OCI-LY7 (cell line): ENCODE measurements at regions not wholly inside any gene's neighbourhood (a gene's known extent, or its start where the extent isn't known, plus 50 kb on each side); places are given as distances from the start of the nearest gene placed in this dataset.

Experiments used
- BruUV-seq: library from RNA; stranded (reverse); fragments of 400-500 nt; replicated peaks from 2 replicates; lab custom pipeline; 2021; lab: Mats Ljungman, UMichigan
- CTCF ChIA-PET: fragments of 300-600 bp; sonication (Branson Sonifier 250); formaldehyde crosslinking; loops from one replicate; lab custom pipeline; 2022; ENCODE audit warnings: antibody characterized with exemption; ENCODE audit not compliant: unreplicated experiment; lab: Charles Lee
- POLR2A ChIA-PET: fragments of 300-600 bp; sonication (Branson Sonifier 250); formaldehyde crosslinking; loops from one replicate; lab custom pipeline; 2022; ENCODE audit warnings: antibody characterized with exemption; lab: Charles Lee
- DNase-seq: peaks from one replicate; pipeline ENCODE4 v3.0.0-alpha.2; 2015; ENCODE audit warnings: low spot score
- H2AFZ ChIP-seq: fragments of 200-600 bp; sonication (generic), shearing (Covaris generic); 2 replicates; pipeline ENCODE4 v1.6.1; 2014; ENCODE audit warnings: mild to moderate bottlenecking, antibody characterized with exemption, low read length, moderate library complexity
- H3K27ac ChIP-seq: fragments of 200-600 bp; sonication (generic); 2 replicates; pipeline ENCODE4 v1.5.1; 2014; ENCODE audit warnings: mixed run types, low read depth, mild to moderate bottlenecking, moderate library complexity, low read length, inconsistent platforms; ENCODE audit not compliant: poor library complexity, severe bottlenecking
- H3K36me3 ChIP-seq: fragments of 200-600 bp; sonication (generic); 2 replicates; pipeline ENCODE4 v1.6.1; 2014; ENCODE audit warnings: mild to moderate bottlenecking, antibody characterized with exemption, low read length, moderate library complexity, mixed read lengths; ENCODE audit not compliant: insufficient read depth
- H3K4me1 ChIP-seq: fragments of 200-600 bp; sonication (generic); 2 replicates; pipeline ENCODE4 v1.5.1; 2014; ENCODE audit warnings: mild to moderate bottlenecking, low read length; ENCODE audit not compliant: insufficient read depth, poor library complexity, severe bottlenecking
- H3K4me2 ChIP-seq: fragments of 200-600 bp; sonication (generic); 2 replicates; pipeline ENCODE4 v1.6.1; 2014; ENCODE audit warnings: mild to moderate bottlenecking, low read length
- H3K4me3 ChIP-seq: fragments of 200-600 bp; sonication (generic); 2 replicates; pipeline ENCODE4 v1.5.1; 2014; ENCODE audit warnings: mild to moderate bottlenecking, low read depth, low read length; ENCODE audit not compliant: poor library complexity, severe bottlenecking
- H3K79me2 ChIP-seq: fragments of 200-600 bp; sonication (generic); 2 replicates; pipeline ENCODE4 v1.6.1; 2016; ENCODE audit warnings: low read depth, mild to moderate bottlenecking, low read length, moderate library complexity, mixed read lengths; ENCODE audit not compliant: insufficient read depth
- H3K9me2 ChIP-seq: fragments of 200-600 bp; sonication (generic); 2 replicates; pipeline ENCODE4 v1.6.1; 2016; ENCODE audit warnings: mild to moderate bottlenecking, low read length, mixed read lengths; ENCODE audit not compliant: insufficient read depth
- H3K9me3 ChIP-seq: fragments of 200-600 bp; sonication (generic); 2 replicates; pipeline ENCODE4 v1.6.1; 2014; ENCODE audit warnings: mild to moderate bottlenecking, mixed run types, low read length, mixed read lengths
- H4K20me1 ChIP-seq: fragments of 200-600 bp; sonication (generic); 2 replicates; pipeline ENCODE4 v1.6.1; 2014; ENCODE audit warnings: mild to moderate bottlenecking, antibody characterized with exemption, low read length, moderate library complexity, mixed read lengths; ENCODE audit not compliant: insufficient read depth
- EZH2phosphoT487 ChIP-seq: fragments of 200-600 bp; sonication (generic); IDR thresholded peaks from 2 replicates; pipeline ENCODE4 v1.6.1; 2018; ENCODE audit warnings: low read depth, borderline replicate concordance, mild to moderate bottlenecking, mixed run types, antibody characterized with exemption, low read length, moderate library complexity, mixed read lengths
- intact Hi-C: fragments of 100-400 bp; cut with micrococcal nuclease; formaldehyde crosslinking; loops from one replicate; pipeline ENCODE4 v1.10.0; 2022; ENCODE audit not compliant: unreplicated experiment
- TF ChIP-seq, protein P1 (sequence below): fragments of 200-600 bp; sonication (generic); conservative IDR thresholded peaks from 2 replicates; pipeline ENCODE4 v1.5.1; 2014; ENCODE audit warnings: mild to moderate bottlenecking, antibody characterized with exemption, low read length, moderate library complexity, mixed read lengths

GRCh38 chr18:43671431-43671830 lies 394.1 kb upstream of the SYT4 start:
- Histone ChIP-seq H3K4me3 (no peak overlapping the region), H3K79me2 (no peaks in the 10 kb centered on the region), H3K36me3 (no peaks in the 10 kb centered on the region), H3K4me2 (no peak overlapping the region), H3K9me3 (no peaks in the 10 kb centered on the region), H4K20me1 (no peaks in the 10 kb centered on the region), H2AFZ (no peak overlapping the region), H3K27ac (no peak overlapping the region), H3K4me1 (no peaks in the 10 kb centered on the region), H3K9me2 (no peaks in the 10 kb centered on the region)
- intact Hi-C loops, result no loop called here
- TF ChIP-seq, protein P1, sequence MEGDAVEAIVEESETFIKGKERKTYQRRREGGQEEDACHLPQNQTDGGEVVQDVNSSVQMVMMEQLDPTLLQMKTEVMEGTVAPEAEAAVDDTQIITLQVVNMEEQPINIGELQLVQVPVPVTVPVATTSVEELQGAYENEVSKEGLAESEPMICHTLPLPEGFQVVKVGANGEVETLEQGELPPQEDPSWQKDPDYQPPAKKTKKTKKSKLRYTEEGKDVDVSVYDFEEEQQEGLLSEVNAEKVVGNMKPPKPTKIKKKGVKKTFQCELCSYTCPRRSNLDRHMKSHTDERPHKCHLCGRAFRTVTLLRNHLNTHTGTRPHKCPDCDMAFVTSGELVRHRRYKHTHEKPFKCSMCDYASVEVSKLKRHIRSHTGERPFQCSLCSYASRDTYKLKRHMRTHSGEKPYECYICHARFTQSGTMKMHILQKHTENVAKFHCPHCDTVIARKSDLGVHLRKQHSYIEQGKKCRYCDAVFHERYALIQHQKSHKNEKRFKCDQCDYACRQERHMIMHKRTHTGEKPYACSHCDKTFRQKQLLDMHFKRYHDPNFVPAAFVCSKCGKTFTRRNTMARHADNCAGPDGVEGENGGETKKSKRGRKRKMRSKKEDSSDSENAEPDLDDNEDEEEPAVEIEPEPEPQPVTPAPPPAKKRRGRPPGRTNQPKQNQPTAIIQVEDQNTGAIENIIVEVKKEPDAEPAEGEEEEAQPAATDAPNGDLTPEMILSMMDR, result no peak
- TF ChIP-seq EZH2phosphoT487, result no peak
- no peak for DNase-seq
- CTCF ChIA-PET, result no interaction called here
- POLR2A ChIA-PET, result no interaction called here
- BruUV-seq, result no TSS peak

DNA sequence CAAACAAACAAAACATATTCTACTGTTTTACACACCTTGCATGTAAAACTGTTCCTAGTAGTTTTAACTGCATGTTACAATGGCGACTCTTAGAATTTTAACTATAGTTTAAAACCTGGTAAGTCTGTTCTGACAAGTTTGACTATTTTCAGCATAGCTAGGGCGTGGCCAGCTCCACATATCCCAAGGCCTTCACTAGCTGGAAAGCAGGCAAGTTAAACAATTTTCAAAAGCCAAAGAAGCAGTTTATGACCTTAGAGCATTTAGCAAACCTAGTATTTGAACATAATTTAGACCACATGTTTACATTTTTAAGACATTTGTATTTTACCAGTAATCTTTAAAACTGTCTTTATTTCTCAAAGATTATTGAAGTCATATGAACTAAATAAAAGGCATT lies 402.8 kb upstream of the SYT4 start:
- BruUV-seq, result no TSS peak
- Histone ChIP-seq H3K27ac (no peak overlapping the region), H3K4me2 (no peak overlapping the region), H2AFZ (no peak overlapping the region), H3K4me3 (no peak overlapping the region), H3K79me2 (no peaks in the 10 kb centered on the region), H3K4me1 (no peaks in the 10 kb centered on the region), H4K20me1 (no peaks in the 10 kb centered on the region), H3K36me3 (no peaks in the 10 kb centered on the region), H3K9me2 (no peaks in the 10 kb centered on the region), H3K9me3 (no peaks in the 10 kb centered on the region)
- no peak for DNase-seq
- intact Hi-C loops, result no loop called here
- CTCF ChIA-PET, result no interaction called here
- POLR2A ChIA-PET, result no interaction called here
- no peak for TF ChIP-seq EZH2phosphoT487
- TF ChIP-seq, protein P1, result no peak

DNA sequence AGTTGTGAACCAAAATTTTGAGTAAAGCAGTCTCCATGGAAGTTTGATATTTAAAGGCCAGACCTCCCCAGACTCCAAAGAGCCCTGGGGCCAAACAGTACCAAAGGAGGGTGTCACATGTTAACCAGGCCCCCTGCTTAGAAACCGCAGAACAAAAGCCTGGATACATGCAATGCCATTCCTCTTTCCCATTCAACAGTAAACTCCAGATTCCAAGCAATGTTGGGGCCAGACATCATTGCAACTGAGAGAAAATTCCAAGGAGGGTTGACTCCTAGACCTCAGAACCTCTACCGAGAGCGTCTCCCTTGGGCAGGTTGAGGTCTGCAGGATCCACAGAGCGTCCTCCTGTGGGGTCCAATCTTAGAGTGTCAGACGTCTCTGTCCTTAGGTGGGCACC lies 404.4 kb upstream of the SYT4 start:
- H3K36me3 ChIP-seq, result no peaks in the 10 kb centered on the region
- DNase-seq, result no peak
- H3K4me2 ChIP-seq, result no peak overlapping the region
- no TSS peak for BruUV-seq
- H2AFZ ChIP-seq, result no peak overlapping the region
- H3K9me2 ChIP-seq, result no peaks in the 10 kb centered on the region
- H3K9me3 ChIP-seq, result no peaks in the 10 kb centered on the region
- H3K4me3 ChIP-seq, result no peak overlapping the region
- H3K79me2 ChIP-seq, result no peaks in the 10 kb centered on the region
- no peak overlapping the region for H3K27ac ChIP-seq
- no peaks in the 10 kb centered on the region for H4K20me1 ChIP-seq
- H3K4me1 ChIP-seq, result no peaks in the 10 kb centered on the region
- CTCF ChIA-PET, result no interaction called here
- intact Hi-C loops, result no loop called here
- POLR2A ChIA-PET, result no interaction called here
- TF ChIP-seq EZH2phosphoT487, result no peak
- TF ChIP-seq, protein P1, result no peak
